ENCODE measurements at regions not wholly inside any gene's neighbourhood (a gene's known extent, or its start where the extent isn't known, plus 50 kb on each side); places are given as distances from the start of the nearest gene placed in this dataset.
"Not testable (repeated sequence)": the region's sequence is repeated elsewhere in the genome, so short reads cannot be mapped to it uniquely, and the experiment has no call there.

DNA sequence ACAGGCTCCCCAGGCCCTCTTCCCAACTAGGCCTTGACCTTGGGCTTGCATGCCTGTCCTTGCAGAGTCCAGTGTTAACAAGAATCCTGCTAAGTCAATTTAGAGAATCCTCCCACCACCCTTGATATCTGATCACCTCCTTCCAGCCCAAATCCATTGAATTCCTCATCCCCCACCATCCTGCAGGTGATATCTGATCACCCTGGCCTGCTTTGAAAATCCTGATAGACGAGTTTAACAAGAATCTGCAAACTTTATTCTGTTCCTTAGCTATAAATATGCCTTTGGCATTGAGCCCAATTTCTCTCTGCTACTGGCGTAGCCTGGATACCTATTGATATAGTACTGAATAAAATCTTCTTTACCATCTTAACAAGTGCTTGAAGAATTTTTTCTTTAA is 125.5 kb downstream of the DIRAS2 start:
- no peaks in the 10 kb centered on the region for H3K9me3 Mint-ChIP-seq
- H3K4me3 Mint-ChIP-seq, result no peak overlapping the region
- no peaks in the 10 kb centered on the region for H3K36me3 Mint-ChIP-seq (ENCODE audit: low read depth)
- H3K27ac Mint-ChIP-seq, result no peak overlapping the region
- DNase-seq (no peak), ATAC-seq (no peak)
- H3K27me3 Mint-ChIP-seq, result peaks cover 12% of the 10 kb centered on the region
- no peaks in the 10 kb centered on the region for H3K4me1 Mint-ChIP-seq

DNA sequence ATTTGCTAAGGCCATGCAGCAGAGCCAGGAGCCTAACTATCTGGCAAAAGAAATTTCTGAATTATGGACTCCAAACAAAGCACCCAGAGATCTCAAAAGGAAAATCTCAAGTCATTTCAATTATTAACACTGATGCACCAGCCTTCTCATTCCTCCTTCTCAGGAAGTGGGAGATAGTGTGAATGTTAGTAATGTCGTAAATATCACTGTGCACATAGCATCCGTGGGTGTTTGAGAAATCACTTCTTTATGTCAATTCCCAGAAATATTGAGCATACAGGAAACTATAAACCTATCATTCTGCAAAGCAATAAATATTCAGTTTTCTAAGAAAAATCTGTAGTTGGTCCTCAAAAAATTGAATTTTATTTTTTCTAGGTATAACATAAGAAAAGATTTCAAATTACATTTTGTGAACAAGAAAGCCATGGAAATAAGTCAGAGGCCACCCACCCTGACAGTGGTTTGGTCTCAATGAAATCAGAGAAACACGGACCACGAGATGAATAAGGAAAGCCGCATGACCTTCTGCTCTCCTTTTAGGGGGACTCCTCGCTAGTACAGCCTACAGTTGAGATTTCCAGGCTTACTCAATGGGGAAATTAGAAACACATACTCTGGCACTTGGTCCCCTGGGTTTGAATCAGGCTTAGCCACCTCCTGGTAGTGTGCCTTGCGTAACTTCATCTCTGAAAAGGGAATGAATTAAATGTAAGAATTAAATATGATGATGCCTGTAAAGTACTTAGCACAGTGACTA is 120.6 kb downstream of the DIRAS2 start:
- H3K27me3 Mint-ChIP-seq, result peaks cover 13% of the 10 kb centered on the region

DNA sequence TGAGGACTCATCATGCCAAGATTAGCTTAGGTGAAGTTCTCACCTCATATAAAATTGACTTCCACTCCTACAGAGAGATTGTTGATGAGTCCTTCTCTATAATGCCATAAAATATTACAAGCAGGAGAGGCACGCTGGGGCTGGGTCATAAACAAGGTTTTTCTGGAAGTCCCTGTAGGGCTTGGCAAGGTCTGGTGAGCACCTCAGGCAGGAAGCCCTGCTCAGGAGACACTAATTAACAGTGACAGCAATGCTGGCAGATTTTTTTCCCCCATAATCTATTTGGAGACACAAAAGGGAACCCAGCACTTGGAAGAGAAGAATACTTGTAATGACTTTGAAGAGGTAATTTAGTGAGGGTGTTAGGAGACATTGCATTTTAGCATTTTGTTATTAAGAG is 118.7 kb downstream of the DIRAS2 start:
- no peak for ATAC-seq
- H3K27ac Mint-ChIP-seq, result no peak overlapping the region
- H3K4me1 Mint-ChIP-seq, result no peaks in the 10 kb centered on the region
- no peak overlapping the region for H3K4me3 Mint-ChIP-seq
- H3K9me3 Mint-ChIP-seq, result no peaks in the 10 kb centered on the region
- peaks cover 17% of the 10 kb centered on the region for H3K27me3 Mint-ChIP-seq
- H3K36me3 Mint-ChIP-seq (ENCODE audit: low read depth), result no peaks in the 10 kb centered on the region
- no peak for DNase-seq

More for the DNA sequence above, 120.6 kb downstream of the DIRAS2 start:
- H3K36me3 Mint-ChIP-seq (ENCODE audit: low read depth), result no peaks in the 10 kb centered on the region
- DNase-seq (no peak), ATAC-seq (no peak)
- no peaks in the 10 kb centered on the region for H3K4me1 Mint-ChIP-seq
- no peaks in the 10 kb centered on the region for H3K9me3 Mint-ChIP-seq
- H3K27ac Mint-ChIP-seq, result no peak overlapping the region
- no peak overlapping the region for H3K4me3 Mint-ChIP-seq

DNA sequence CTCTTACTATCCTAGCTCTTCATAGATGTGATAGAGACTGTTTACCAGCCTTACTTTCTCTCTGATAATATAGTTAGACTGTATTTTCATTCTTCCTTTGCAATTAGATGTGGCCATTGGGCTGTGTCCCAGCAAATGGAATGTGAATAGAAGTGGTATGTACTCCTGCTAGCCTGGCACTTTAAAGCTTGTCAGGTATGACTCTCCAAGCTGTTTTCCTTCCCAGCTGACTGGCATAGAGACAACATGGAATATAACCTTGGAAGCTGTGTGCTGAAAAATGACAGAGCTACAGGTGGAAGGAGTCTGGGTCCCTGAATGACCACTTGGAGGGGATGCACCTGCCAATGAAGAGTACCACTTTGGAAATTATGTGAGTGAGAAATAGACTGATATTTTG is 116.2 kb downstream of the DIRAS2 start:
- ATAC-seq (no peak), DNase-seq (no peak)
- no peak overlapping the region for H3K27ac Mint-ChIP-seq
- no peaks in the 10 kb centered on the region for H3K4me1 Mint-ChIP-seq
- H3K9me3 Mint-ChIP-seq, result no peaks in the 10 kb centered on the region
- H3K36me3 Mint-ChIP-seq (ENCODE audit: low read depth), result no peaks in the 10 kb centered on the region
- no peak overlapping the region for H3K4me3 Mint-ChIP-seq
- H3K27me3 Mint-ChIP-seq, result peaks cover 20% of the 10 kb centered on the region

DNA sequence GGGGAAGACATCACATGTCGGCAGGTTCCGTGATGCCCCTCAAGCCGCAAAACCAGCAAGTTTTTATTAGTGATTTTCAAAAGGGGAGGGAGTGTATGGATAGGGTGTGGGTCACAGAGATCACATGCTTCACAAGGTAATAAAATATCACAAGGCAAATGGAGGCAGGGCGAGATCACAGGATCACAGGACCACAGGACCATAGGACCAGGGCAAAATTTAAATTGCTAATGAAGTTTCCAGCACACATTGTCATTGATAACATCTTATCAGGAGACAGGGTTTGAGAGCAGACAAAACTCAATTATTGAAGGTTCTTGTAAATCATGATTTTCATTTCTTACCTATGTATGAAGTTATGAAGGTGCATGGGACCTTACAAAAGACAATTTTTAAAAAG is 106.5 kb downstream of the DIRAS2 start:
- H3K36me3 Mint-ChIP-seq (ENCODE audit: low read depth); H3K4me1 Mint-ChIP-seq; DNase-seq; H3K27ac Mint-ChIP-seq; ATAC-seq; H3K4me3 Mint-ChIP-seq; H3K9me3 Mint-ChIP-seq: not testable (repeated sequence)
- peaks cover 21% of the 10 kb centered on the region for H3K27me3 Mint-ChIP-seq

DNA sequence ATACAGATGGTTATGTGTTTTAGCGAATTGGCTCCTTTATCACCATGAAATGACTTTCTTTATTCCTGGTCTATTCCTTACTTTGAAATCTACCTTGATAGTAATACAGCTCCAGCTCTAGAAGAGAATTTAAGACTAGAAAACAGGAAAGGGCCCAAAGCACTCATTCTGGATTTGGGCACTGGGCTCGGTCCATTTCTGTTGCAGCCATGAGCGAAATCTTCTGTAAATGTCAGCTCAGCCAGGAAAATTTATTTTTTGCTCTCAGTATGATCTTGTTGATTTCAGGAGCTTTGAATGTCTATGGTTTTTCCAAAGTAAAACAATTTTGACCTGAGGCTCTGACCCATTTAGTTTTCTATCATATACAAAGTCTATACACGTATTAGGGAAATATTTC is 104.1 kb downstream of the DIRAS2 start:
- H3K4me1 Mint-ChIP-seq, result no peaks in the 10 kb centered on the region
- DNase-seq (no peak), ATAC-seq (no peak)
- H3K27ac Mint-ChIP-seq, result no peak overlapping the region
- no peaks in the 10 kb centered on the region for H3K36me3 Mint-ChIP-seq (ENCODE audit: low read depth)
- peaks cover 20% of the 10 kb centered on the region for H3K27me3 Mint-ChIP-seq
- no peak overlapping the region for H3K4me3 Mint-ChIP-seq
- H3K9me3 Mint-ChIP-seq, result no peaks in the 10 kb centered on the region

DNA sequence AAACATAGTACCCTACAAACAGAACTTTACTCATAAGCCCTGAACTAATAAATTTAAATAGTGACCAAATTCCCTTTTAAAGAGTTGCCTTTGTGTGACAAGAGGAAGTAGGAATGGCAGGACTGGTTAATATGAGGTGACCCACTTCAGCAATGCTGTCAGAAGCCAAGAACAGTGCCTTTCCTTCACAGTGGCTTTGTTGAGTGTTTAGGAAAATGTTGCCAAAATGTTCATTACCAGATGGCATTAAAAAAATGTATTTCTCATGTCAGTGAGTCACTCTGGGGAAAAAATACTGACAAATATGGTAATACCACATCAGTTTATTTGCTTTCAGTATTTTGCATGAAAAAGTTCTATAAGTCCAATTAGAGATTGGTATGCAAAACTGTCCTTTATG is 103.3 kb downstream of the DIRAS2 start:
- Mint-ChIP-seq H3K9me3 (no peaks in the 10 kb centered on the region), H3K27ac (no peak overlapping the region), H3K27me3 (peaks cover 20% of the 10 kb centered on the region), H3K4me3 (no peak overlapping the region), H3K4me1 (no peaks in the 10 kb centered on the region), H3K36me3 (ENCODE audit: low read depth) (no peaks in the 10 kb centered on the region)
- ATAC-seq (no peak), DNase-seq (no peak)

DNA sequence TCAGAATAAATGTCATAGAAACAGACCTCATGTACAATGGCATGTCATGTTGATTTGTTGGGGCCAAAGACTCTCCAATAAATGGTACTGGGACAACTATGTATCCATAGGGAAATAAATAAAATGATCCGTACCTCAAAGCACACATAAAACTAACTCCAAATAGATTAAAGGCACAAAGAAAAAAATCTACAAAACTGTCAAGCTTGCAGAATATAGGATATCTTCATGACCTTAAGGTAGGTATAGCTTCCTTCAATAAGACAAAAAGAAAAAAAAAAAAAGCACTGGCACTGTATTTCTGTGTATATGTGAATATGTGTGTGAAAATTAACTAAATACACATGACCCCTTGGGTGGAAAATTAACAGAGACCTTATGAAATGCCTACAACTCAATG is 101.9 kb downstream of the DIRAS2 start:
- Mint-ChIP-seq H3K27ac (no peak overlapping the region), H3K36me3 (ENCODE audit: low read depth) (no peaks in the 10 kb centered on the region), H3K4me3 (no peak overlapping the region), H3K27me3 (peaks cover 18% of the 10 kb centered on the region), H3K9me3 (no peaks in the 10 kb centered on the region), H3K4me1 (no peaks in the 10 kb centered on the region)
- DNase-seq (no peak), ATAC-seq (no peak)

DNA sequence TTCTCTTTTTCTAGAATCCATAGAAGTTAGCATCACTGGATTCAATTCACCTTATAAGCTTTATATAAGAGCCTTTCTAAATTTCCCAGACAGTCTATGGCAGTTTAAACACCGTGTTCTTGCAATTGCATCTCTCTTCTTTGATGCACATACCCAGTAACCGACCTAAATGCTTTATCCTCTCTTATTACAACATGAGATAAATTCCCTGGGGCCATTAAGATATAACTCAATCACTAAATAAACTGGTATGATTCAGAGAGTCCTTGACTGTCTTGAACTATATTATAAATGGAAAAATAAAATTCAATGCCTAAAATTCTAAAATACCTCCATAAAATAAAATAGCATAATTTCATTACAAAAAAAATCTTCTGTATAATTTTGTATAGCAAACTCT is 98.1 kb downstream of the DIRAS2 start:
- no peak for DNase-seq
- Mint-ChIP-seq H3K36me3 (ENCODE audit: low read depth) (no peaks in the 10 kb centered on the region), H3K27me3 (peaks cover 12% of the 10 kb centered on the region), H3K4me1 (no peaks in the 10 kb centered on the region), H3K9me3 (peaks cover 14% of the 10 kb centered on the region), H3K4me3 (no peak overlapping the region), H3K27ac (no peak overlapping the region)
- ATAC-seq, result no peak

DNA sequence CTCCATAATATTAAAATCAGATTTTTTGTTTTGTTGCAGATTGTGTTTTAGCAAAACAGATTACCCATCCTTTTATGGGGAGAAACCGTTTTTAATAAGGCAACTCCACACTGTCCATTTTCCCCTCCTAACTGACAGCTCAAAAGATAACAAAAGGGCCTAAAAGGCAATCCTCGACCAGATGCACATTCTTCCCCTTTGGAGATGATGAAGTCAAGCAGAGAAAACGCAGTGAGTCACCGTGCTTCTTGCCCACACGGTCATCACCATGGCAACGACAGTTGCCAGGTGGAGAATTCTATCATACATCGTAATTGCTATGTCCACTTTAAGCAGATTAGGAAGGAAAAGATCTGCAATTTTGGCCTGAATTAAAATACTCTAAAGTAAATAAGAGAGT is 96.4 kb downstream of the DIRAS2 start:
- DNase-seq (no peak), ATAC-seq (no peak)
- Mint-ChIP-seq H3K27ac (no peak overlapping the region), H3K4me1 (no peaks in the 10 kb centered on the region), H3K36me3 (ENCODE audit: low read depth) (no peaks in the 10 kb centered on the region), H3K9me3 (peaks cover 18% of the 10 kb centered on the region), H3K27me3 (peaks cover 10% of the 10 kb centered on the region), H3K4me3 (no peak overlapping the region)

DNA sequence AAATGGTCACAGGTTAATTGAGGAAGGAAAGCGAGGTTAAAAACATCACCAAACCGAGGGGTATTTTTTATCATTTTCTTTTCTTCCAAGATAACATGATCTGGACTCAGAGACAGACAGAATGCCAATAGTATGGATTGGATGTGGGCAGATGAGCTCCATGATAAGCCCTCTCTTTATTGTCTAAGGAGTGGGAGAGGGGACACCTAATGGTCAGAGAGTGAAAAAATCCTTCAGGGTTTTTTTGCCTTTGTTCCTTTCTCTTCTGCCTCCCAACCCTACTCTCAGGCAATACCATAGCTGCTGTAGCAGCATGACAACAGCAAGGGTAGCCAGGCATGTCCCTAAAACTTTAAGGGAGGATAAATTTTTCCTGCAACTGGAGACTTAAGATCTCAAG is 94.7 kb downstream of the DIRAS2 start:
- Mint-ChIP-seq H3K27ac (no peak overlapping the region), H3K4me1 (no peaks in the 10 kb centered on the region), H3K9me3 (peaks cover 18% of the 10 kb centered on the region), H3K4me3 (no peak overlapping the region), H3K27me3 (peaks cover 9% of the 10 kb centered on the region), H3K36me3 (ENCODE audit: low read depth) (no peaks in the 10 kb centered on the region)
- ATAC-seq (no peak), DNase-seq (no peak)

DNA sequence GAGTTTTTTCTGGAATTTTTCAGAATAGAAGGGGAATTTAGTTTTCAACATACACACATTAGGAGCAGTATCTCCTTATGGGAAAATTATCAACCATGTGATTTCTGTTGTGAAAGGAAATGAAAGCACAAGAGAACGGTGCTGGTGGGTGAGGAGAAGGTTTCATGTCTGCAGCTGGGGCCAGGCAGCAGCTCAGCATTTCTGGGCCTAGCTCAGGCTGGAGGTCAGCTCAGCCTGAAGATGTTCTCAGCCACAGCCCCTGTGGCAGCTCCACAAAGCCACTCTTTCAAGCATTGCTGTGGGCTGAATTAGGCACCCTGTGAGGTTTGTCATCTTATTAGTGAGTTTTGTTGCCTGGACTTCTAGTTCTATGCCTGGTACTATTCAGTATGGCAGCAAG is 90.3 kb downstream of the DIRAS2 start:
- Mint-ChIP-seq H3K4me3 (no peak overlapping the region), H3K9me3 (peaks cover 18% of the 10 kb centered on the region), H3K27ac (no peak overlapping the region), H3K27me3 (peaks cover 10% of the 10 kb centered on the region), H3K4me1 (no peaks in the 10 kb centered on the region), H3K36me3 (ENCODE audit: low read depth) (no peaks in the 10 kb centered on the region)
- ATAC-seq (no peak), DNase-seq (no peak)

DNA sequence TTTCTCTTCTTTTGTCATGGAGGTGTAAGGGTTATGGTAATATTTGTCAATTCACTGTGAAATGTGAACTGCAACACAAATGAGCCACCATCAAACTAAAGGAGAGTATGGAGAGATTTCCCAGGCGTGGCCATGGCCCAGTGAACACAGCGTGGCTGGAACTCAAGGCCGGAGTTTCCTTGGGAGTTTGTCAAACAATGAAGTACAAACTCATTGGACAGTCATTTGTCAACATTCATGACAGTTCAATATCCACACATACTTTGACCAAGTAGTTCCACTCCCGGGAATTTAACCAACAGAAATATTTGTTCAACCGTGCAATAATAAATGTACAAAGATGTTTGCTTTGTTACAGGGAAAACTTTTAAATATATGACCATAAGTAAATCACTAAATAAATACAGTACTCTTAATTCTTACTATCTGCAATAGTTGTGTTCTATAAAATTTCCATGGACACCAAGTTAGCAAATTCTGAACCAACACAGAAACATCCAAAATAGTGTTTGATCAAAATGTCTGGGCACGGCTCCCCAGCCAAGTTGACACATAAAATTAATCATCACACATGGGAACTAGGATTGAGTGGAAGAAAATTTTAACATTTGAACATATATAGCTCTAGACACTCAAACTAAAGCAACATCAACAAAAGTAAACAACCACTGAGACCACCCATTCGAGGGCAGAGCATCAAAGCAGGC is 87.1 kb downstream of the DIRAS2 start:
- no peaks in the 10 kb centered on the region for H3K4me1 Mint-ChIP-seq
- no peak for ATAC-seq
- H3K36me3 Mint-ChIP-seq (ENCODE audit: low read depth), result no peaks in the 10 kb centered on the region

DNA sequence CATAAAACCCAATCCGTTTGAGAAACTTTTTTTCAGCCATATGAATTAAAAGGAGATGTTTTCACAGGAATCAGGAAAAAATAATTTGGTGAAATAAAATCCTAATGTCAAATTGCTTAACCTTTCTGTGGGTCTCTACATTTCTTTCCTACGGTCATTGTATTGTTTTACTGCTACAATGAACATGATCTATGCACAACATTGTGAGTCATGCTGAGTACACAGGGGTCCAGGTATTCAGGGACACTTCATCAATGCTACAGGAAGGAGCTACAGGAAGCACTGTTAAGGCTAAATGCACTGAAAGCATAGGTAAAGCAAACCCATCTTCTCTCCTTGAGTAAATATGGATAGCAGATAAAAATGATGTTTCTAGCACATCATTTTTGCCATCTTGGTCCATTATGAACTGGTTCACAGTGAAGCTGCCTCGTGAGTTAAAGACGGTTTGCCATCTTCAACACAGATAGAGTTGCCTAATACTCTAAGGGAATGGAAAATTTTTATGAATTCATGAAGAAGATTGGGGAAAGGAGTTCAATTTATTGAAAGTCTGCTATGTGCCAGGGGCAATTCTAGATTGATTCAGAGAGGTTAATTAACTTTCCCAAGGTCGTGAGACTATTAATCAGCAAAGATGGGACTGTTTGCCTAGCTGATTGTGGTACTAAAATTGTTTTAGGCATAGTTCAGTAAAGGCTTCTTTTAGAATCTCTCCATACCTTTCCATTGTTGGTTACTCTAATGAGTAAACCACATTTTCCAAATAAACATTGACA is 85.5 kb downstream of the DIRAS2 start:
- no peaks in the 10 kb centered on the region for H3K9me3 Mint-ChIP-seq
- peaks cover 2% of the 10 kb centered on the region for H3K27me3 Mint-ChIP-seq
- H3K4me3 Mint-ChIP-seq, result no peak overlapping the region
- ATAC-seq, result no peak
- no peak for DNase-seq
- no peaks in the 10 kb centered on the region for H3K36me3 Mint-ChIP-seq (ENCODE audit: low read depth)
- H3K27ac Mint-ChIP-seq, result no peak overlapping the region
- H3K4me1 Mint-ChIP-seq, result no peaks in the 10 kb centered on the region

More for the DNA sequence above, 87.1 kb downstream of the DIRAS2 start:
- Mint-ChIP-seq H3K4me3 (no peak overlapping the region), H3K9me3 (no peaks in the 10 kb centered on the region), H3K27ac (no peak overlapping the region), H3K27me3 (peaks cover 2% of the 10 kb centered on the region)
- DNase-seq, result no peak

All from activated naive CD8-positive, alpha-beta T cell treated with anti-CD3 and anti-CD28 coated beads, Interleukin-2, amount 50 U/mL, for 24 hours (primary cell).